Body of pancreas (tissue), 4 donors: ENCODE measurements at regions not wholly inside any gene's neighbourhood (a gene's known extent, or its start where the extent isn't known, plus 50 kb on each side); places are given as distances from the start of the nearest gene placed in this dataset.

Source experiments
- CTCF ChIP-seq, 7 experiments: fragments of 450-650 bp in 4 of 7; fragments of 200-600 bp in 3 of 7; sonication (generic) in 3 of 7; IDR thresholded peaks; one replicate each; pipeline ENCODE4 v1.5.1; 2016 to 2019; ENCODE audit warnings: antibody characterized with exemption in 7 of 7
- POLR2A ChIP-seq, 3 donors: fragments of 450-650 bp; IDR thresholded peaks; one replicate each; pipeline ENCODE4 v1.6.1; 2016; ENCODE audit warnings: antibody characterized with exemption in 3 of 3, mild to moderate bottlenecking in 2 of 3

- no peak for TF ChIP-seq CTCF (IDR thresholded peaks at IDR 0.05)
- TF ChIP-seq POLR2A (IDR thresholded peaks at IDR 0.05) = no peak
Measured at GRCh38 chr4:26194764-26195163, 126.0 kb upstream of the RBPJ start.
